Central memory CD8-positive, alpha-beta T cell (primary cell): ENCODE measurements at regions not wholly inside any gene's neighbourhood (a gene's known extent, or its start where the extent isn't known, plus 50 kb on each side); places are given as distances from the start of the nearest gene placed in this dataset.
"Not testable (repeated sequence)": the region's sequence is repeated elsewhere in the genome, so short reads cannot be mapped to it uniquely, and the experiment has no call there.

Experiments
- ATAC-seq: fragments of 150-1000 bp; cut with Tn5 transposase; replicated peaks from 2 replicates; pipeline ENCODE4 v1.10.0; 2022; ENCODE audit warnings: mild to moderate bottlenecking, moderate FRiP score, moderate number of reproducible peaks; ENCODE audit not compliant: poor library complexity, severe bottlenecking; ENCODE audit errors: extremely low read depth
- DNase-seq, 2 donors: peaks; one replicate each; pipeline ENCODE4 v3.0.0; 2021; ENCODE audit warnings: low spot score in 2 of 2
- H3K27ac Mint-ChIP-seq: one replicate; pipeline ENCODE4 v1.8.0; 2022; ENCODE audit warnings: low read depth, mild to moderate bottlenecking, moderate library complexity, mixed read lengths
- H3K27me3 Mint-ChIP-seq: one replicate; pipeline ENCODE4 v1.8.0; 2022; ENCODE audit warnings: mixed read lengths
- H3K36me3 Mint-ChIP-seq: one replicate; pipeline ENCODE4 v1.8.0; 2022; ENCODE audit warnings: mild to moderate bottlenecking, moderate library complexity, mixed read lengths; ENCODE audit not compliant: insufficient read depth
- H3K4me1 Mint-ChIP-seq: one replicate; pipeline ENCODE4 v1.8.0; 2022; ENCODE audit warnings: mixed read lengths
- H3K4me3 Mint-ChIP-seq: one replicate; pipeline ENCODE4 v1.8.0; 2022; ENCODE audit warnings: mild to moderate bottlenecking, moderate library complexity, mixed read lengths
- H3K9me3 Mint-ChIP-seq: one replicate; pipeline ENCODE4 v1.8.0; 2022; ENCODE audit warnings: mixed read lengths

DNA sequence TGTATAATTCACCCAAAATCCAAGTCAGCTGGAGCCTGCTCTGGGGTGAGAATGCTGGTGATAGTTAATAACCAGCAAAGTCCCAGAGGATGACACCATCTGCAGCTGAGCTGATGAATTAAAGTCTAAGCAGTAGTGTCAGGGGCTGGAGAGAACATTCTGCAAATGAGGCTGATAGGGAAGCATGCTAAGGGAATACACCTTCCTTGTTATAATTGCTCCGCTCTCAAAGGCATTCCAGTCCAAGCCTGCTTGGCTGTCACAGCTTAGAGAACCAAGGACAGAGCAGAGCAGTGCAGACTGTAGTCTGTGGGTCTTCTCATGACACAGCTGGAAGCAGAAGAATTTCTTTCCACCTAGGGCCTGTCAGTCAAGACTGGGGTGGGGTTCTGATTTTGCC lies 283.1 kb downstream of the SIPA1L2 start:
- peaks cover 32% of the 10 kb centered on the region for H3K27me3 Mint-ChIP-seq
- DNase-seq = no peak
- H3K9me3 Mint-ChIP-seq = no peaks in the 10 kb centered on the region
- H3K36me3 Mint-ChIP-seq = no peaks in the 10 kb centered on the region
- no peak overlapping the region for H3K27ac Mint-ChIP-seq
- no peak for ATAC-seq
- no peak overlapping the region for H3K4me3 Mint-ChIP-seq
- H3K4me1 Mint-ChIP-seq = no peaks in the 10 kb centered on the region

DNA sequence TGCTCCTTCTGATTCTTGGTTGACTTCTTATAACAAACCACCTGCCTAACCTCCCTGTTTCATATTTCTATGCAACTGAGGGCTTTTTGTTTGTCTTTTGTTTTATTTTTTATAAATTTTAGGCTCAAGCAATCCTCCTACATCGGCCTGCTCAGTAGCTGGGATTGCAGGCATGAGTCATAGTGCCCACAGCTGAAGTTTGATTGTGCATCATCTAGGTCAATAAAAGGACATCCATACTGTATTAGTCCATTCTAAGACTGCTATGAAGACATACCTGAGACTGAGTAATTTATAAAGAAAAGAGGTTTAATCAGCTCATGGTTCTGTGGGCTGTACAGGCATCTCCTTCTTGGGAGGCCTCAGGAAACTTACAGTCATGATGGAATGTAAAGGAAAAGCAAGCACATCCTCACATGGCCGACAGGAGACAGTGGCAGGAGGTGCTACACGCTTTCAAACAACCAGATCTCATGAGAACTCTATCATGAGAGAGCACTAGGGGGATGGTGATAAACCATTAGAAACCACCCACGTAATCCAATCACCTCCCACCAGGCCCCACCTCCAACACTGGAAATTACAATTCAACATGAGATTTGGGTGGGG lies 285.0 kb downstream of the SIPA1L2 start:
- Mint-ChIP-seq H3K4me3 (no peak overlapping the region), H3K27me3 (peaks cover 28% of the 10 kb centered on the region), H3K27ac (no peak overlapping the region), H3K36me3 (no peaks in the 10 kb centered on the region), H3K4me1 (no peaks in the 10 kb centered on the region), H3K9me3 (no peaks in the 10 kb centered on the region)
- ATAC-seq (no peak), DNase-seq (no peak)

DNA sequence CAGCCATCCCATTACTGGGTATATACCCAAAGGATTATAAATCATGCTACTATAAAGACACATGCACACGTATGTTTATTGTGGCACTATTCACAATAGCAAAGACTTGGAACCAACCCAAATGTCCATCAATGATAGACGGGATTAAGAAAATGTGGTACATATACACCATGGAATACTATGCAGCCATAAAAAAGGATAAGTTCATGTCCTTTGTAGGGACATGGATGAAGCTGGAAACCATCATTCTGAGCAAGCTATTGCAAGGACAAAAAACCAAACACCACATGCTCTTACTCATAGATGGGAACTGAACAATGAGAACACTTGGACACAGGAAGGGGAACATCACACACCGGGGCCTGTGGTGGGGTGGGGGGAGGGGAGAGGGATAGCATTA lies 285.7 kb downstream of the SIPA1L2 start:
- peaks cover 21% of the 10 kb centered on the region for H3K27me3 Mint-ChIP-seq
- ATAC-seq, H3K36me3 Mint-ChIP-seq, H3K27ac Mint-ChIP-seq, H3K4me3 Mint-ChIP-seq, H3K9me3 Mint-ChIP-seq, DNase-seq, H3K4me1 Mint-ChIP-seq: not testable (repeated sequence)

DNA sequence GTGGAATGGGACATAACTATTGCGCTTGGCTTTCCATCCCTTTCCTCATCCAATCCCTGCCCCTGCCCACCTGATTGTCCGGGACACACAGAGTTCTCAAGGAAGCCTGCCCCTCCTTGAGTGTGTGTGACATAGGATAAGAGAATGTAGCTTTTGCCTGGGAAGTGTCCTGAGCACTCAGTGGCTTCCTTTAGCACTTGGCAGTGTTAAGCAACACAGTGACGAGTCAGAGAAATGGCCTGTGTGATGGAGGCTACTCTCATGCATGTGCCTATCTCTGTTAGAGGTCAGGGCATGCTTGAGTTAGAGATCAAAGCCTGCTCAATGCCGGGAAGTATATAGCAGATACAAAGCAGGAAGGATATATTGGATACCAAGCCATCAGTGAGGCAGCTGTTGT lies 289.5 kb downstream of the SIPA1L2 start:
- peaks cover 28% of the 10 kb centered on the region for H3K27me3 Mint-ChIP-seq
- H3K4me3 Mint-ChIP-seq = no peak overlapping the region
- H3K36me3 Mint-ChIP-seq = no peaks in the 10 kb centered on the region
- no peaks in the 10 kb centered on the region for H3K9me3 Mint-ChIP-seq
- DNase-seq (no peak), ATAC-seq (no peak)
- peaks cover 5% of the 10 kb centered on the region for H3K4me1 Mint-ChIP-seq
- H3K27ac Mint-ChIP-seq = no peak overlapping the region

DNA sequence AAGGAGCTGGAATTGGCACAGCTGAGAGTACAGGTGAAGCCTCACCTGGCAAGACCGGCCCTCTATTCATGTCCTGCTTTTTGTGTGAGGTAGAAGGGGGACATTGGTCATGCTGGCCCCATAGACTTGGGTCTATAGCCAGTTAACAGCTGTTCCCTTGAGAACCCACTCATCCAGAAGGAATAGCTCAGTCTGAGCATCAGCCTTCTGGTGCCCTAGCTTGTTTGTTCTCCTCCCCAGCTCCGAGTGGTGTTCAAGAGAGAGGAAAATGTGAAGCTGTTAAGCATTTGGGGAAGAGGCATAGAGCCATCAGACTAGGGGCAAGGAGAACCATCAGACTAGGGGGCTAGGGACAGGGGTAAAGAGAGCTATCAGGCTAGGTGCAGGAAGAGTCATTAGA lies 290.9 kb downstream of the SIPA1L2 start:
- H3K4me3 Mint-ChIP-seq = no peak overlapping the region
- no peak for DNase-seq
- no peak for ATAC-seq
- no peaks in the 10 kb centered on the region for H3K36me3 Mint-ChIP-seq
- no peaks in the 10 kb centered on the region for H3K9me3 Mint-ChIP-seq
- peaks cover 10% of the 10 kb centered on the region for H3K4me1 Mint-ChIP-seq
- peaks cover 40% of the 10 kb centered on the region for H3K27me3 Mint-ChIP-seq
- H3K27ac Mint-ChIP-seq = no peak overlapping the region

DNA sequence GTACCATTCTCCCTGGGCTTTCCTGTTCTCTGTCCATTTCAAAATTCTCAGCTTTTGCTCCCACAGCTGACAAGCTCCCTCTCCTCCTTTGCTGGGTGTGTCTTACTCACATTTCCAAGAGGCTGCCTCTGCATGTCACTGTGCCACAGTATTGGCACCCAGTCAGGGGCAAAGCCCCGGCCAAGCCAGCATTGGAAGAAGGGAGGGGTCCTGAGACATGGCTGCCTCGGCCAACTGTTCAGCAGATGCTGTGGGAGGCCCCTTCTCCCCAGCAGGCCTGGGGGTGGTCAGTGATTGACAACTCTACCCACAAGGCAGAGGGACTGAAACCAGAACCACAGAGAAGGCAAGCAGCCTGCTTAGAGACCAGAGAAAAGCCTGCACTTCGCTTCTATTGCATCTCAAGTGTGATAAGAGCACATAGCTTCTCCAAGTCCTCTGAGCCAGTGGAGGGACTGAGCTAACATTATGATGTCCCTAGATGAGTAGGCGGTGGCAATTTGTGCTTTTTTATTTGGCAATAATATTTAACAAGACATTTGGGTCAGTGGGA lies 294.1 kb downstream of the SIPA1L2 start:
- Mint-ChIP-seq H3K4me3 (no peak overlapping the region), H3K27ac (no peak overlapping the region), H3K27me3 (peaks cover 39% of the 10 kb centered on the region), H3K9me3 (no peaks in the 10 kb centered on the region), H3K4me1 (peaks cover 10% of the 10 kb centered on the region), H3K36me3 (no peaks in the 10 kb centered on the region)
- no peak for DNase-seq
- ATAC-seq = no peak

DNA sequence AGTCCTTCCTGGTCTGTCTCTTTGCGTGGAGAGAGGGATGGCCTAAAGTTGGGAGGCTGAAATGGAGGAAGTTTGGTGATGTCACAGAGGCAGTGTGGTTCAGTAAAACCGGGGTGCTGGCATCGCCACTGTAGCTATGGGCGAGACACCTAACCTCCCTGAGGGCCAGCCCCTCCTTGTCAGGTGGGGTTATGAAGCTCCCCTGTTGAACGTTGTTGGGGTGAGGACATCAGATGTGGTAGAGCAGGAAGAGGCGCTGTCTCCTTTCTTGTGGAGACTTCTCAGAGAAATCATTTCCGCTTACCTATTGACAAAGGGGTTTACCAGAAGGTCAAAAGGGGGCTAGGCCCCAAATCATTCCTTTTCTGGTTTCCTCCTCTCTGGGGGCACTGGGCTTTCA lies 294.7 kb downstream of the SIPA1L2 start:
- no peak overlapping the region for H3K27ac Mint-ChIP-seq
- no peaks in the 10 kb centered on the region for H3K9me3 Mint-ChIP-seq
- peak in 1 of 2 donors; percentile 20 for DNase-seq
- peaks cover 39% of the 10 kb centered on the region for H3K27me3 Mint-ChIP-seq
- peak; percentile 93 for ATAC-seq
- H3K4me3 Mint-ChIP-seq = no peak overlapping the region
- H3K36me3 Mint-ChIP-seq = no peaks in the 10 kb centered on the region
- peaks cover 10% of the 10 kb centered on the region for H3K4me1 Mint-ChIP-seq

DNA sequence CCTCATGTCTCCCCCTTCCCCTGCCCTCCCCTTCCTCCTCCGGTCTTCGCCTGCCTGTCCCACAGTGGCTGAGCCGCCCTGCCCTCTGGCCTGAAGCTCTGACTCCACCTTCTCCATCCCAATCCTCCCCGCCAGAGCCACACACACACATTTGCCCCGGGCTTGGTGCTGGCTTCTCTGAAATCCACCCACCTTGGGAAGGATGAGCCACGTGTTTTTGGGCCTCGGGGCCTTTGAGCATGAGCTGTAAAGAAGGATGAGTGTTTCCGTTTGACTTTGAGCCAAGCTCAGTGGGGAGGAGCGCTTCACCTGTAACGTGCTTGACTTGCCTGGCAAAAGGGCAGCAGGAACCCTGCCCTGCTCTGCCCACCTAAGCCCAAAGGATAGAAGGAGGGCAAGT lies 295.1 kb downstream of the SIPA1L2 start:
- DNase-seq (no peak), ATAC-seq (no peak)
- H3K27me3 Mint-ChIP-seq = peaks cover 39% of the 10 kb centered on the region
- H3K4me1 Mint-ChIP-seq = peaks cover 10% of the 10 kb centered on the region
- H3K9me3 Mint-ChIP-seq = no peaks in the 10 kb centered on the region
- no peaks in the 10 kb centered on the region for H3K36me3 Mint-ChIP-seq
- H3K4me3 Mint-ChIP-seq = no peak overlapping the region
- H3K27ac Mint-ChIP-seq = no peak overlapping the region

DNA sequence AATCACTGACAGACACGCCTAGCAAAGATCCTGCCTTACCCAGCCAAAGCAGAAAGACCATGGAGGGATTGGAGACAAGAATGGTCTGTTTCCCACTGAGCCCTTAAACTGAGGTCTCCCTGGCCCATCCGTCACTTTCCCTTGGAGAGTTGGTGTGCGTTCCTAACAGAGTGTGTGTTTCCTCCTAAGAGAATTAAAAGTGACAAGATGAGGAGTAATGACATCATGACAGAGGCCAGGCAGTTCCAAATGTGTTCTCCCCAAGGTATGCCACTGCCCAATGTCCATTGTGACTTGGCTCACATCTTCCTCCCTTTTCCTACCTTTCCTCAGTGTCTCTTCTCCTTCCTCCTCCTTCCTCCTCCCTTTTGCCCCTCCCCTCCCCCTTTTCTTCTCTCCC lies 295.7 kb downstream of the SIPA1L2 start:
- no peak for ATAC-seq
- H3K4me3 Mint-ChIP-seq = no peak overlapping the region
- H3K36me3 Mint-ChIP-seq = no peaks in the 10 kb centered on the region
- H3K9me3 Mint-ChIP-seq = no peaks in the 10 kb centered on the region
- H3K27ac Mint-ChIP-seq = no peak overlapping the region
- peaks cover 10% of the 10 kb centered on the region for H3K4me1 Mint-ChIP-seq
- no peak for DNase-seq
- peaks cover 39% of the 10 kb centered on the region for H3K27me3 Mint-ChIP-seq

DNA sequence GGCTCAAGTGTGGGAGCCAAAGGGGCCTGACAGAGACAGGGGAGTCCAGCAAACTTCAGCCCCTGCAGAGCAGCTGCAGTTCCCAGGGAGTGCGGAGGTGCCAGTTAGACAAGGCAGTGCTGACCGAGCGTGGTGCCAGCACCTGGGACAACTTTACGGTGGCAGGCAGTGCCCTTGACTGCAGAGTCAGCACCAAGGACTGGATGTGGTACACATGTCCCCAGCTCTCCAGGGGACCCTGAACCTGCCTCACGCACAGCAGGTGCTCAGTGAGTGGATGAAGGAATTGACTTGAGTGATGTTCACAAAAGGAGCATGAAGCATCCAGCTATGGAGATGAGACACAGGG lies 296.5 kb downstream of the SIPA1L2 start:
- H3K9me3 Mint-ChIP-seq = no peaks in the 10 kb centered on the region
- peaks cover 10% of the 10 kb centered on the region for H3K4me1 Mint-ChIP-seq
- H3K36me3 Mint-ChIP-seq = no peaks in the 10 kb centered on the region
- H3K27me3 Mint-ChIP-seq = peaks cover 39% of the 10 kb centered on the region
- DNase-seq = no peak
- H3K4me3 Mint-ChIP-seq = no peak overlapping the region
- H3K27ac Mint-ChIP-seq = no peak overlapping the region
- no peak for ATAC-seq

DNA sequence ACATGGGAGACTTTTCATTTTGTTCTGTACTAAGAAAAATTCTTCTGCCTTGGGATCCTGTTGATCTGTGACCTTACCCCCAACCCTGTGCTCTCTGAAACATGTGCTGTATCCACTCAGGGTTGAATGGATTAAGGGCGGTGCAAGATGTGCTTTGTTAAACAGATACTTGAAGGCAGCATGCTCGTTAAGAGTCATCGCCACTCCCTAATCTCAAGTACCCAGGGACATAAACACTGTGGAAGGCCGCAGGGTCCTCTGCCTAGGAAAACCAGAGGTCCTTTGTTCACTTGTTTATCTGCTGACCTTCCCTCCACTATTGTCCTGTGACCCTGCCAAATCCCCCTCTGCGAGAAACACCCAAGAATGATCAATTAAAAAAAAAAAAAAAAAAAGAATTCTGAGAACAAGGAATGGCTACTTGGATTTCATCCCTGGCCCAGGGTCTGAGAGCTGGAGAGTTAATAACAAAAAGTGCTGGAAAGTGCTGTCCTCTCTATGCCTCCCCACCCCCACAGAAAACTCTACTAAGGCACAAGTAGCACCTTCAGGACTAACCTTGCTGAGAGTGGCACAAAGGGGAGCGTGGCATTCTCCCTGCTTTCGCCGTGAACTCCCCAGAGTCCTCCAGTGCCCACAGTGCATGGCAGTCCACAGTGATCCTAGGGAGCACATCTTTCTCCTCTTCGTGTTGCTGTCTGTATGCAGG lies 297.1 kb downstream of the SIPA1L2 start:
- Mint-ChIP-seq H3K27me3 (peaks cover 39% of the 10 kb centered on the region), H3K4me1 (peaks cover 10% of the 10 kb centered on the region)
- not testable (repeated sequence) for H3K27ac Mint-ChIP-seq, H3K9me3 Mint-ChIP-seq, H3K36me3 Mint-ChIP-seq, H3K4me3 Mint-ChIP-seq, ATAC-seq, DNase-seq

DNA sequence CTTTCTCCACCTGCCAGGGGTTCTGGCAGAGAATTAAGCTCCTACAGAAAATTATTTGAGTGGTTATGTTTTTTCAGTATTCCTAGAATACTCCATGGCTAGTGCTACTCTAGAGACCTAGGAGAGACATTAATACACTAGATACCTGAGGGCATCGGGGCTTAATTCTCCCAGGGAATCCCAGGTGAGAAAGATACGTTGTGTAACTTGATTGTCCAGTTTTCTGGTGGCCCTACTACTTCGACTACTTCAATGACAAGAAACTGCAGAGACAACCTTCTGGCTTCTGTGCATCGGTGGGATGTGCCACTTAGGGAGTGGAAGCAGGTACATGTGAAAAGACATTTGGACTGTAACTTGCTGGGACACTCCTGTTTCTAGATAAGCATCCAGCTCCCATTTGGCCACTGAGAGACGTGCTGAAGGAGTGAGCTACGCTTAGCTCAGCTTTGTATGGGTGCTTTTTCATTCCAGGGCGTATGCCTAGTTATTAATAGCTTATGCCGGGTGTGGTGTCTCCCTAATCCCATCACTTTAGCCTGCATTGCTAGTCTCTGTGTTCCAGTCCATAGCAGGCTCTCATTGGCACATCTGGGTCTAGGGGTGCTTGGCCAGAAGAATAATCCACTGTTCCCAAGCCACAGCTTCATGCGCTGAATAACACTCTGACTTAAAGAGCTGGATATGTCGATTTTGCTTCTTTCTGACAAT lies 300.7 kb downstream of the SIPA1L2 start:
- peaks cover 13% of the 10 kb centered on the region for H3K27me3 Mint-ChIP-seq
- no peaks in the 10 kb centered on the region for H3K4me1 Mint-ChIP-seq
- no peaks in the 10 kb centered on the region for H3K9me3 Mint-ChIP-seq
- H3K4me3 Mint-ChIP-seq = no peak overlapping the region
- H3K27ac Mint-ChIP-seq = no peak overlapping the region
- DNase-seq = no peak
- no peak for ATAC-seq
- no peaks in the 10 kb centered on the region for H3K36me3 Mint-ChIP-seq
